ENCODE measurements at regions not wholly inside any gene's neighbourhood (a gene's known extent, or its start where the extent isn't known, plus 50 kb on each side); places are given as distances from the start of the nearest gene placed in this dataset.

- no peak overlapping the region for H3K9ac ChIP-seq (ENCODE audit: low read length)
- H2AFZ ChIP-seq (ENCODE audit: low read depth, low read length), result no peak overlapping the region
- no peaks in the 10 kb centered on the region for H3K9me3 ChIP-seq (ENCODE audit: low read length)
- H3F3A ChIP-seq (ENCODE audit: insufficient read depth, low read length, poor library complexity, severe bottlenecking), result no peaks in the 10 kb centered on the region
- no peak overlapping the region for H3K4me2 ChIP-seq (ENCODE audit: low read length)
- no peaks in the 10 kb centered on the region for H3K27me3 ChIP-seq (ENCODE audit: insufficient read depth, low read depth, low read length)
- H3K9me2 ChIP-seq (ENCODE audit: insufficient read depth, low read length), result no peaks in the 10 kb centered on the region
- H3K4me3 ChIP-seq (ENCODE audit: low read length), result no peak overlapping the region
- H3K36me3 ChIP-seq (ENCODE audit: insufficient read depth, low read length), result no peaks in the 10 kb centered on the region
- H3K79me2 ChIP-seq (replicated peaks; ENCODE audit: insufficient read depth, low read length), result no peaks in the 10 kb centered on the region
- TF ChIP-seq POLR2AphosphoS5 (IDR thresholded peaks at IDR 0.05), result no peak
- TF ChIP-seq REST (IDR thresholded peaks at IDR 0.05; ENCODE audit: borderline replicate concordance), result no peak
- TF ChIP-seq MXI1 (conservative IDR thresholded peaks at IDR 0.05; ENCODE audit: poor library complexity, severe bottlenecking), result no peak
- no peak for TF ChIP-seq EP300 (conservative IDR thresholded peaks at IDR 0.05; ENCODE audit: poor library complexity, severe bottlenecking)
- no peak for TF ChIP-seq TAF1 (IDR thresholded peaks at IDR 0.05; ENCODE audit: low read depth)
- no peaks in the 10 kb centered on the region for H4K20me1 ChIP-seq (ENCODE audit: insufficient read depth)
- H3K27ac ChIP-seq (ENCODE audit: low read length), result no peak overlapping the region
Observed at GRCh38 chr11:38460896-38461295, 1862.9 kb upstream of the RAG2 start.

- Histone ChIP-seq H3K79me2 (replicated peaks; ENCODE audit: insufficient read depth, low read length) (no peaks in the 10 kb centered on the region), H3K9ac (ENCODE audit: low read length) (no peak overlapping the region), H3K9me3 (ENCODE audit: low read length) (no peaks in the 10 kb centered on the region), H3K27ac (ENCODE audit: low read length) (no peak overlapping the region), H2AFZ (ENCODE audit: low read depth, low read length) (no peak overlapping the region), H3K4me2 (ENCODE audit: low read length) (no peak overlapping the region), H3K36me3 (ENCODE audit: insufficient read depth, low read length) (no peaks in the 10 kb centered on the region), H3K27me3 (ENCODE audit: insufficient read depth, low read depth, low read length) (no peaks in the 10 kb centered on the region), H3F3A (ENCODE audit: insufficient read depth, low read length, poor library complexity, severe bottlenecking) (no peaks in the 10 kb centered on the region), H3K4me3 (ENCODE audit: low read length) (no peak overlapping the region), H4K20me1 (ENCODE audit: insufficient read depth) (no peaks in the 10 kb centered on the region), H3K9me2 (ENCODE audit: insufficient read depth, low read length) (no peaks in the 10 kb centered on the region)
- TF ChIP-seq CTCF (IDR thresholded peaks at IDR 0.05; ENCODE audit: poor library complexity, severe bottlenecking) (no peak), TAF1 (IDR thresholded peaks at IDR 0.05; ENCODE audit: low read depth) (no peak)
Observed at GRCh38 chr11:38460429-38460828, 1862.4 kb upstream of the RAG2 start.

GRCh38 chr11:38456371-38456770 is 1858.3 kb upstream of the RAG2 start:
- Histone ChIP-seq H3K79me2 (replicated peaks; ENCODE audit: insufficient read depth, low read length) (no peaks in the 10 kb centered on the region), H3K9me2 (ENCODE audit: insufficient read depth, low read length) (no peaks in the 10 kb centered on the region), H4K20me1 (ENCODE audit: insufficient read depth) (no peaks in the 10 kb centered on the region), H3K36me3 (ENCODE audit: insufficient read depth, low read length) (no peaks in the 10 kb centered on the region), H3K27me3 (ENCODE audit: insufficient read depth, low read depth, low read length) (no peaks in the 10 kb centered on the region), H3F3A (ENCODE audit: insufficient read depth, low read length, poor library complexity, severe bottlenecking) (no peaks in the 10 kb centered on the region), H3K9me3 (ENCODE audit: low read length) (no peaks in the 10 kb centered on the region), H3K4me3 (ENCODE audit: low read length) (no peak overlapping the region), H3K9ac (ENCODE audit: low read length) (no peak overlapping the region), H3K27ac (ENCODE audit: low read length) (no peak overlapping the region), H3K4me2 (ENCODE audit: low read length) (no peak overlapping the region), H2AFZ (ENCODE audit: low read depth, low read length) (no peak overlapping the region)
- TF ChIP-seq MXI1 (conservative IDR thresholded peaks at IDR 0.05; ENCODE audit: poor library complexity, severe bottlenecking) (no peak), EP300 (conservative IDR thresholded peaks at IDR 0.05; ENCODE audit: poor library complexity, severe bottlenecking) (no peak), RAD21 (conservative IDR thresholded peaks at IDR 0.05) (no peak), EZH2 (IDR thresholded peaks at IDR 0.05; ENCODE audit: borderline replicate concordance, insufficient read depth, low read length, poor library complexity, severe bottlenecking) (no peak), TAF1 (IDR thresholded peaks at IDR 0.05; ENCODE audit: low read depth) (no peak), CTCF (IDR thresholded peaks at IDR 0.05; ENCODE audit: poor library complexity, severe bottlenecking) (no peak), REST (IDR thresholded peaks at IDR 0.05; ENCODE audit: borderline replicate concordance) (no peak), POLR2AphosphoS5 (IDR thresholded peaks at IDR 0.05) (no peak), SMC3 (conservative IDR thresholded peaks at IDR 0.05; ENCODE audit: poor library complexity) (no peak)
